GM19238 (cell line): ENCODE measurements at regions not wholly inside any gene's neighbourhood (a gene's known extent, or its start where the extent isn't known, plus 50 kb on each side); places are given as distances from the start of the nearest gene placed in this dataset.
A peak's percentile ranks its signal among the peaks of the same experiment; 100 is the strongest.
"Not testable (repeated sequence)": the region's sequence is repeated elsewhere in the genome, so short reads cannot be mapped to it uniquely, and the experiment has no call there.

Experiments
- DNase-seq: peaks from one replicate; pipeline ENCODE4 v3.0.0; 2011; ENCODE audit warnings: low spot score; ENCODE audit not compliant: insufficient read length

DNA sequence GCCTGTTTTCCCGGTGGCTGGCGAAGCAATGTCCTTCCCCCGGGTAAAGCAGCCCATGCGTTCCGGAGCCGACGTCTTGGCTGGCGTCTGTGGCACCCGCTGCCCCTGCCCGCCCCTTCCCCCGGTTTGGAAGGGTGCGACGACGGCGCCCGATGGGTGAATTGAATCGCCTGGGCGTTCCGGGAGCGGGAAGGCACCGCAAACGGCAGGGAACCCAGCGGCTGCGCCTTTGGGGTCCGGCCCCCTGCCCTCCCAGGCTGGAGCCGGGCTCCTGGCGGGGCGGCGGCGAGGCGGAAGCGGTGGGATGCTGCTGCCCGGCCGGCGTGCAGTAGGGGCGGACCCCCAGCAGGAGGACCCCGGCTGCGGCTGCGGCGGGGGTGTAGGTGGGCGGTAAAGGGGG lies 123.6 kb upstream of the RHOU start:
- not testable (repeated sequence) for DNase-seq

DNA sequence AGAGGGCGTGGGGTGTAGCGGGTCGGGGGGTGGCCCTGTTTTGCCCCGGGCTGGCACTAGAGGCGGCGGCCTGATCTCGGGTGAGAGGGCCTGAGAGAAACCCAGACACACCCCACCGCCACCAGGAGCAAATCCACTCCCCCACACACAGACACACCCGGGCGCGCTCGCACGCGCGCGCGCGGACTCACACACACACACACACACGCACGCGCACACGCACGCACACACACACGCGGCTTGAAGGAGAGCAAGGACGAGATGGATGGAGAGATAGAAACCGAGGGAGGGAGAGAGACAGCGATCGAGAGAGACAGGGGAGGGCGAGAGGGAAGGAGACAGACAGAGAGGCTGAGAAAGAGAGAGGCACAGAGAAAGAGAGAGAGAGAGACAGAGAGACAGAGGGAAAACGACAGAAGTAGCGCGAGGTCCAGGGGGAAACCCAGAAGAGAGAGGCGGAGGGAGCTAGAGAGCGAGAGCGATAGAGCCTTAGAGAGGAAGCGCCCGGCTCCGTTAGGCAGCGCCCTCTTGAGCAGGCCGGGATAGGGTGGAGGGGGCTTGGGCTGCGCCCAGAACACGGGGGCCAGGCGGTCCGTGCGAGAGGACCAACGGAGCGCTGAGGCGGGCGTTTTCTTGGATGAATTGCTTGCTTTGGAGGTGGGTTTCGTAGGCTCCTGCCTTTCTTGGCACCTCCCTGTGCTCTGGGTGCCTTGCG lies 113.1 kb upstream of the RHOU start:
- not testable (repeated sequence) for DNase-seq

GRCh38 chr1:228626481-228626880 lies 108.8 kb upstream of the RHOU start:
- not testable (repeated sequence) for DNase-seq

GRCh38 chr1:228632858-228633257 lies 102.4 kb upstream of the RHOU start:
- not testable (repeated sequence) for DNase-seq

DNA sequence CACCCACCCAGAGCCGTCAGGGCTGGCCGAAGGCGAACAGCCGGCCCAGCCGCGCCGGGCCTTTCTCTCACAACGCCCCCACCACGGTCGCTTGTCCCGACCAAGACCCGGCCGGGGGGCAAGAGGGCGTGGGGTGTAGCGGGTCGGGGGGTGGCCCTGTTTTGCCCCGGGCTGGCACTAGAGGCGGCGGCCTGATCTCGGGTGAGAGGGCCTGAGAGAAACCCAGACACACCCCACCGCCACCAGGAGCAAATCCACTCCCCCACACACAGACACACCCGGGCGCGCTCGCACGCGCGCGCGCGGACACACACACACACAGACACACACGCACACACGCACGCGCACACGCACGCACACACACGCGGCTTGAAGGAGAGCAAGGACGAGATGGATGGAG lies 100.0 kb upstream of the RHOU start:
- not testable (repeated sequence) for DNase-seq

GRCh38 chr1:228637529-228637928 lies 97.8 kb upstream of the RHOU start:
- DNase-seq: not testable (repeated sequence)

DNA sequence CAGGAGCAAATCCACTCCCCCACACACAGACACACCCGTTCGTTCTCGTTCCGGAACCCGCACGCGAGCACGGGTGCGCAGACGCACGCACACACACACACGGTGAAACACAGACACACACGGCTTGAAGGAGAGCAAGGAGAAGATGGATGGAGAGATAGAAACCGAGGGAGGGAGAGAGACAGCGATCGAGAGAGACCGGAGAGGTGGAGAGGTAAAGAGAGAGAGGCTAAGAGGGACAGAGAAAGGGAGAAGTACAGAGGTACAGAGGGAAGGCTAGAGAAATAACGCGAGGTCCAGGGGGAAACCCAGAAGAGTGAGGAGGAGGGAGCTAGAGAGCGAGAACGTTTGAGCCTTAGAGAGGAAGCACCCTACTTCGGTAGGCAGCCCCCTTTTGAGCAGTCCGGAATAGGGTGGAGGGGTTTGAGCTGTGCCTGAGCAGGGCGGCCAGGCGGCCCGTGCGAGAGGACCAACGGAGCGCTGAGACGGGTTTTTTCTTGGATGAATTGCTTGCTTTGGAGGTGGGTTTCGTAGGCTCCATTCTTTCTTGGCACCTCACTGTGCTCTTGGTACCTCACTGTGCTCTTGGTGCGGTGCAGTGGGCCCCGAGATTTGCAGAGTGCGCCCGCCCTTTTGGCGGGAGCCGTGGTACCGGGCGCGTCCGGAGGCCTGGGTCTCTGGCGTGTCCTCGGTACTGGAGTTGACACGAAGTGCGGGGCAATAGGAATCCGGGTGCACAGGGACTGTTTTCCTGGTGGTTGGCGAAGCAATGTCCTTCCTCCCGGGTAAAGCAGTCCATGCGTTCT lies 88.4 kb upstream of the RHOU start:
- DNase-seq: no peak

- DNase-seq: no peak
Observed at GRCh38 chr1:228647523-228648444, 87.5 kb upstream of the RHOU start.

- DNase-seq: no peak
Observed at GRCh38 chr1:228648647-228649383, 86.5 kb upstream of the RHOU start.

GRCh38 chr1:228650141-228650540 lies 85.1 kb upstream of the RHOU start:
- no peak for DNase-seq

GRCh38 chr1:228650946-228651345 lies 84.3 kb upstream of the RHOU start:
- no peak for DNase-seq

DNA sequence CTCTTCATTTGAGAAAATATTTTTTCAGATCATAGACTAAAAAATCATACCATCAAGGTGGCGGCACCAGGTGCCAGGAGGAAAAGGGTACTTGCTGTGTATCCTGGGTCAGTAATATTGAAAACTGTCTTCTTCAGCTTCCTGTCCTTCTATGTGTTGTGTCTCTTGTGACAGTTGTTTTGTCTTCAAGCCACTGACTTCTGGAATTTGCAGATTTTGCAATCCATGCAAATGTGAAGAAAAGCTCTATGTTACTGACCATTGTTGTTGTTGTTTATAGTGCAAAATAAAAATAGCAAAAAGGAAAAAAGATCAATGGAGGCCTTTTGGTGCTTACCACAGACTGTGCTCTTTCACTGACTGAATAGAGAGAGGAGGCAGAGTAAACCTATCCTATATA lies 83.2 kb upstream of the RHOU start:
- no peak for DNase-seq

GRCh38 chr1:228653057-228653456 lies 82.2 kb upstream of the RHOU start:
- DNase-seq: not testable (repeated sequence)

- DNase-seq: no peak
Observed at GRCh38 chr1:228653748-228654147, 81.5 kb upstream of the RHOU start.

GRCh38 chr1:228655796-228656394 lies 79.4 kb upstream of the RHOU start:
- DNase-seq: no peak

DNA sequence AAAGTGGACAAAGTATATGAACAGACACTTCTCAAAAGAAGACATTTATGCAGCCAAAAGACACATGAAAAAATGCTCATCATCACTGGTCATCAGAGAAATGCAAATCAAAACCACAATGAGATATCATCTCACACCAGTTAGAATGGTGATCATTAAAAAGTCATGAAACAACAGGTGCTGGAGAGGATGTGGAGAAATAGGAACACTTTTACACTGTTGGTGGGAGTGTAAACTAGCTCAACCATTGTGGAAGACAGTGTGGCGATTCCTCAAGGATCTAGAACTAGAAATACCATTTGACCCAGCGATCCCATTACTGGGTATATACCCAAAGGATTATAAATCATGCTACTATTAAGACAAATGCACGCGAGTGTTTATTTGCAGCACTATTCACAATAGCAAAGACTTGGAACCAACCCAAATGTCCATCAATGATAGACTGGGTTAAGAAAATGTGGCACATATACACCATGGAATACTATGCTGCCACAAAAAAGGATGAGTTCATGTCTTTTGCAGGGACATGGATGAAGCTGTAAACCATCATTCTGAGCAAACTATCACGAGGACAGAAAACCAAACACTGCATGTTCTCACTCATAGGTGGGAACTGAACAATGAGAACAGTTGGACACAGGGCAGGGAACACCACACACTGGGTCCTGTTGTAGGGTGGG lies 73.1 kb upstream of the RHOU start:
- DNase-seq: not testable (repeated sequence)

- DNase-seq: peak; percentile 26
Observed at GRCh38 chr1:228664399-228664914, 70.8 kb upstream of the RHOU start.

- no peak for DNase-seq
Observed at GRCh38 chr1:228666686-228667623, 68.3 kb upstream of the RHOU start.
